Testis (tissue), 2 donors: ENCODE measurements at regions not wholly inside any gene's neighbourhood (a gene's known extent, or its start where the extent isn't known, plus 50 kb on each side); places are given as distances from the start of the nearest gene placed in this dataset.

ENCODE experiments used
- CTCF ChIP-seq, 3 experiments: fragments of 450-650 bp in 2 of 3; fragments of 200-600 bp in 1 of 3; sonication (generic) in 1 of 3; IDR thresholded peaks; one replicate each; pipeline ENCODE4 v1.5.1; 2016 to 2019; ENCODE audit warnings: antibody characterized with exemption in 3 of 3, mild to moderate bottlenecking in 2 of 3, moderate library complexity in 1 of 3
- POLR2A ChIP-seq: fragments of 450-650 bp; IDR thresholded peaks from one replicate; pipeline ENCODE4 v1.6.1; 2017; ENCODE audit warnings: antibody characterized with exemption, mild to moderate bottlenecking, moderate library complexity

GRCh38 chr2:66930339-66931220 lies 466.6 kb upstream of the ETAA1 start:
- no peak for TF ChIP-seq CTCF (IDR thresholded peaks at IDR 0.05)
- TF ChIP-seq POLR2A = no peak
